Neural crest cell (in vitro differentiated cells): ENCODE measurements at regions not wholly inside any gene's neighbourhood (a gene's known extent, or its start where the extent isn't known, plus 50 kb on each side); places are given as distances from the start of the nearest gene placed in this dataset.

Experiments used
- DNase-seq: peaks from one replicate; pipeline ENCODE4 v3.0.0; 2021; ENCODE audit warnings: low read depth, mixed read lengths, low spot score
- H3K27ac Mint-ChIP-seq: one replicate; pipeline ENCODE4 v1.8.0; 2021; ENCODE audit warnings: mild to moderate bottlenecking, mixed read lengths; ENCODE audit not compliant: unreplicated experiment
- H3K27me3 Mint-ChIP-seq: 2 replicates; pipeline ENCODE4 v1.8.0; 2021; ENCODE audit warnings: low read depth, mild to moderate bottlenecking, mixed read lengths
- H3K36me3 Mint-ChIP-seq: 2 replicates; pipeline ENCODE4 v1.8.0; 2021; ENCODE audit warnings: low read depth, mild to moderate bottlenecking, mixed read lengths
- H3K4me1 Mint-ChIP-seq: 2 replicates; pipeline ENCODE4 v1.8.0; 2021; ENCODE audit warnings: mixed read lengths
- H3K4me3 Mint-ChIP-seq: one replicate; pipeline ENCODE4 v1.8.0; 2021; ENCODE audit warnings: mild to moderate bottlenecking, mixed read lengths
- H3K9me3 Mint-ChIP-seq: 2 replicates; pipeline ENCODE4 v1.8.0; 2021; ENCODE audit warnings: mixed read lengths
- TF ChIP-seq, protein P1 (sequence below): fragments of 200-600 bp; sonication (generic); conservative IDR thresholded peaks from 2 replicates; pipeline ENCODE4 v1.5.0; 2021; ENCODE audit warnings: antibody characterized with exemption, mild to moderate bottlenecking

DNA sequence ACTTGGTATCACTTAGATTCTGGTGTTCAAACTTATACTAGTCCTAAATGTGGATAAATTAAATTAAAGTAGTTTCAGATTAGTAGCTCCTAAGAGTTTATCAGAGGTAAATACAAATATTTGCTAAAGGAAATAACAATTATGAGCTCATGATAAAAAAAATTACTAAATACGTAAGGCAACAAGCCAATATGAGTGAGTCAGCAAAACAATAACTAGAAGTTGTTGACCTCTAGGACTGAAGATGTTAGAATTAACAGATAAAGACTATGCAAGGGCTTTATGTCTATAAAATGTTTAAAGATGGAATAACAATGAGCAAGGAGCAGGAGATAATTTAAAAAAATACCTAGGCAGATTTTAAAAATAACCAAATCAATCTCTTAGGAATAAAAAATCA, 195.8 kb downstream of the CLCN4 start:
- H3K4me3 Mint-ChIP-seq = no peak overlapping the region
- no peak for DNase-seq
- no peaks in the 10 kb centered on the region for H3K27me3 Mint-ChIP-seq
- H3K36me3 Mint-ChIP-seq = no peaks in the 10 kb centered on the region
- no peak overlapping the region for H3K27ac Mint-ChIP-seq
- H3K9me3 Mint-ChIP-seq = peaks cover 13% of the 10 kb centered on the region
- TF ChIP-seq, protein P1, sequence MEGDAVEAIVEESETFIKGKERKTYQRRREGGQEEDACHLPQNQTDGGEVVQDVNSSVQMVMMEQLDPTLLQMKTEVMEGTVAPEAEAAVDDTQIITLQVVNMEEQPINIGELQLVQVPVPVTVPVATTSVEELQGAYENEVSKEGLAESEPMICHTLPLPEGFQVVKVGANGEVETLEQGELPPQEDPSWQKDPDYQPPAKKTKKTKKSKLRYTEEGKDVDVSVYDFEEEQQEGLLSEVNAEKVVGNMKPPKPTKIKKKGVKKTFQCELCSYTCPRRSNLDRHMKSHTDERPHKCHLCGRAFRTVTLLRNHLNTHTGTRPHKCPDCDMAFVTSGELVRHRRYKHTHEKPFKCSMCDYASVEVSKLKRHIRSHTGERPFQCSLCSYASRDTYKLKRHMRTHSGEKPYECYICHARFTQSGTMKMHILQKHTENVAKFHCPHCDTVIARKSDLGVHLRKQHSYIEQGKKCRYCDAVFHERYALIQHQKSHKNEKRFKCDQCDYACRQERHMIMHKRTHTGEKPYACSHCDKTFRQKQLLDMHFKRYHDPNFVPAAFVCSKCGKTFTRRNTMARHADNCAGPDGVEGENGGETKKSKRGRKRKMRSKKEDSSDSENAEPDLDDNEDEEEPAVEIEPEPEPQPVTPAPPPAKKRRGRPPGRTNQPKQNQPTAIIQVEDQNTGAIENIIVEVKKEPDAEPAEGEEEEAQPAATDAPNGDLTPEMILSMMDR = no peak
- peaks cover 6% of the 10 kb centered on the region for H3K4me1 Mint-ChIP-seq

DNA sequence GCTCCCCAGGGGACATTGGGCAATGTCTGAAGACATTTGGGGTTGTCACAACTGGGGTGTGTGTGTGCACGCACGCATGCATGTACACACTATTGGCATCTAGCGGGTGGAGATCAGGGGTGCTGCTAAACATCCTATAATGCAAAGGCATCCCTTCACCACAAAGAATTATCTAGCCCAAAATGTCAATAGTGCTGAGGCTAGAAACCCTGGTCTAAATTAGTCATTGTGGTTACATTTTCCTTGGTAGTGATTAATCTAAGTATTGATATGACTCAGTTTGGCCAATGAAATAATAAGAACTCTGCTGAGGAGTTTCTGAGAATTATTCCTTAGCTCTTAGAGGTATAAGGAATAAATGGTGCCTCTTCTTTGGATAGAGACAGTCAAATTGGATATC, 200.2 kb downstream of the CLCN4 start:
- DNase-seq = no peak
- TF ChIP-seq, protein P1 = no peak
- H3K27me3 Mint-ChIP-seq = no peaks in the 10 kb centered on the region
- H3K4me3 Mint-ChIP-seq = no peak overlapping the region
- H3K4me1 Mint-ChIP-seq = no peaks in the 10 kb centered on the region
- no peak overlapping the region for H3K27ac Mint-ChIP-seq
- H3K36me3 Mint-ChIP-seq = peaks cover 2% of the 10 kb centered on the region
- H3K9me3 Mint-ChIP-seq = peaks cover 16% of the 10 kb centered on the region

DNA sequence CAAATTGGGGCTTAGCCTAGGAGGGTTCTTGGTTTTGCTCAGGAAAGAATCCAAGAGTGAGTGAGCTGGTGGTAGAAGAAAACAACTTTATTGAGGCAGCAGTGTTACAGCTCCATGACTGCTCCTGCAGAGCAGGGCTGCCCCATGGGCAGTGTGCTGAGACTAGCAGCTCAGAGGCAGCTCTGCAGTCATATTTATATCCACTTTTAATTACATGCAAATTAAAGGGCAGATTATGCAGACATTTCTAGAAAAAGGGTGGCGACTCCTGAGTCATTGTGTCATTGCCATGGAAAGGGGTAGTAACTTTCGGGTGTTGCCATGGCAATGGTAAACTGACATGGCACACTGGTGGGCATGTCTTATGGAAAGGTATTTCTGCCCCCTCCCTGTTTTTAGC, 202.2 kb downstream of the CLCN4 start:
- no peak for DNase-seq
- no peak overlapping the region for H3K4me3 Mint-ChIP-seq

DNA sequence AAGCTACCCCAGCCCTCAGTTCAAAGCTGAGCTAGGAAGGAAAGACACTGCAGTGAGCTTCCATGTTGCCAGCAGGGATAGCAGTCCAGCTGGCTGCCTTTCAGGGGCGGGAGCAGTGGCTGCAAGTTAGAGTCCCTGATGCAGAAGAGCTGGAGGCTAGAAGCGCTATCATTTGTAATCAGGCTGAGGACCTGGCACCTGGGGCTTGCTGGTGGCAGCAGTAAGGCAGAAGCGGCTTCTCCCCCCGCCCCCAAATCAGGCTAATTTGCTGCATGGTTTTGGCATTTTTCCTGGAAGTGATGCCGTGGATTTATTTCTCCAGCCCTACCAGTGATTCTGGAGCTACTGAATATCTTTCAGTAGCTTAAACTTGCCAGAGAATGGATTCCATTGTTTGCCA, 203.3 kb downstream of the CLCN4 start:
- no peak overlapping the region for H3K4me3 Mint-ChIP-seq

More for the DNA sequence above, 202.2 kb downstream of the CLCN4 start:
- Mint-ChIP-seq H3K36me3 (peaks cover 2% of the 10 kb centered on the region), H3K27me3 (no peaks in the 10 kb centered on the region), H3K9me3 (peaks cover 9% of the 10 kb centered on the region), H3K27ac (no peak overlapping the region), H3K4me1 (no peaks in the 10 kb centered on the region)
- TF ChIP-seq, protein P1 = no peak

DNA sequence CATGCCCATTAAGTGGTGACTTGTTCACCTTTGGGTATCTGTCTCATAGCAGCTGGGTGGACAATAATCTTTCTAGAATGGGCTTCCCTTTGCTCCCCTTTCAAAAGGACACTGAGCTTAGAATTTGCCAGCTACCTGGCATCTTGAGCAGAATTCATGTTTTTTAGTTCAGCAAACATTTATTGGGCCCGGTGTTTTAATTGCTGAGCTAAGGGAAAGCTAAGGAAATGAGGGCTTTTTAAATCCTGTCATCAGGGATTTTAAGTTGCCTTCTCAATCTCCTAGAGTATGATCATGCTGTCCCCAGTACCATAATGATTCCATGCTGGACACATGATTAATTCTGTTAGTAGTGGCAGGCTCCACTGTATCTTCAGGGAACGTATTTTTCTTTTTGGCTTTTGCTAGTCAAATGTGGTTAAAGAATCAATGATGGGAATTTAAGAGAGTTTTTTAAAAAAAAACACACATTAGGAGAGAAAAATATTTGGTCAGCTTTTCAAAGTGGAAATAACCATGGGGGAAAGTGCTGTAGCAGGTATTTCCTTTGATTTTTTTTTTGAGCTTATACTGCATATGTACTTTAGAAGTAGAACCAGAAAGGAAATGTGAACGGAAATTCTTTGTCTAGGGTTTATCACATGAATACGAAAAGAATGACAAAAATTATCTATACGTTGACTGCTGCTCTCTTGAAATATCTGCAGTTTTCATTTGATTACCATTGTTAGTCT, 208.9 kb downstream of the CLCN4 start:
- H3K36me3 Mint-ChIP-seq = peaks cover 12% of the 10 kb centered on the region
- H3K27me3 Mint-ChIP-seq = no peaks in the 10 kb centered on the region
- DNase-seq = no peak
- TF ChIP-seq, protein P1 = no peak
- peaks cover 24% of the 10 kb centered on the region for H3K9me3 Mint-ChIP-seq
- no peak overlapping the region for H3K27ac Mint-ChIP-seq
- H3K4me1 Mint-ChIP-seq = no peaks in the 10 kb centered on the region
- no peak overlapping the region for H3K4me3 Mint-ChIP-seq

More for the DNA sequence above, 203.3 kb downstream of the CLCN4 start:
- TF ChIP-seq, protein P1 = no peak
- Mint-ChIP-seq H3K4me1 (no peaks in the 10 kb centered on the region), H3K9me3 (peaks cover 11% of the 10 kb centered on the region), H3K27me3 (no peaks in the 10 kb centered on the region), H3K36me3 (peaks cover 2% of the 10 kb centered on the region), H3K27ac (no peak overlapping the region)
- DNase-seq = no peak
